Hepatic stellate cell (primary cell): ENCODE measurements at regions not wholly inside any gene's neighbourhood (a gene's known extent, or its start where the extent isn't known, plus 50 kb on each side); places are given as distances from the start of the nearest gene placed in this dataset.
A peak's percentile ranks its signal among the peaks of the same experiment; 100 is the strongest.
"Not testable (repeated sequence)": the region's sequence is repeated elsewhere in the genome, so short reads cannot be mapped to it uniquely, and the experiment has no call there.

ENCODE experiments used
- DNase-seq: peaks from one replicate; pipeline ENCODE4 v3.0.0; 2011; ENCODE audit warnings: low spot score

- no peak for DNase-seq
Observed at GRCh38 chr12:67042697-67043131, 226.4 kb upstream of the CAND1 start.

- no peak for DNase-seq
Observed at GRCh38 chr12:67043771-67044170, 225.4 kb upstream of the CAND1 start.

GRCh38 chr12:67045650-67046049, 223.5 kb upstream of the CAND1 start:
- no peak for DNase-seq

DNA sequence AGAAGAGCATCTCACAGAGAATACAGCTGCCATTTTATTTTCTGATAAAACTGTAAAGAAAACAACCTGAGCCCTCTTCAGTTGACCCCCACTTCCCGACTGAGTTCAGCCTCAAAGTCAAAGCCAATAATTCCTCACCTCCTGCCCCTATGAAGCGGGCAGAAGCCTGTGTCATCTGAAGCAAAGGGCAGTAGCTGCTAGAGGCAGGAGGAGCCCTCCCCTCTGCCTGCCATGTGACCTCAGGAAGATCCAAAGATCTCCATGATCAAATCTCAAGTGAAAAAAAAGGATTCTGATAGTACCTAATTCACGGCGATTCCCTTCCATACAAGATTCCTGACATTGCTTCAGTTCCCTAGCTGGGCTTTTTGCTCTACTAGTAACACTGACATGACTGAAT, 223.1 kb upstream of the CAND1 start:
- DNase-seq: no peak

GRCh38 chr12:67047634-67048033, 221.5 kb upstream of the CAND1 start:
- no peak for DNase-seq

- DNase-seq: no peak
Observed at GRCh38 chr12:67048371-67048770, 220.8 kb upstream of the CAND1 start.

DNA sequence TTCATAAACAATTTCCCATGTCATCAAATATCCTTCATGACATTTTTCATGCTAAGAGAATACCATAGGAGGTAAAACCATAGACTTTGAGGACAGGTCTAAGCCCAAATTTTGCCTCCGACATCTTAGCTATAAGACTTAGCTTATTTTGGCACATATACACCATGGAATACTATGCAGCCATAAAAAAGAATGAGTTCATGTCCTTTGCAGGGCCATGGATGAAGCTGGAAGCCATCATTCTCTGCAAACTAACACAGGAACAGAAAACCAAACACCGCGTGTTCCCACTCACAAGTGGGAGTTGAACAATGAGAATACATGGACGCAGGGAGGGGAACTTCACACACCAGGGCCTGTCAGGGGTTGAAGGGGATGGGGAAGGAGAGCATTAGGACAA, 220.0 kb upstream of the CAND1 start:
- not testable (repeated sequence) for DNase-seq

- DNase-seq: no peak
Observed at GRCh38 chr12:67052981-67053380, 216.2 kb upstream of the CAND1 start.

GRCh38 chr12:67056329-67056728, 212.8 kb upstream of the CAND1 start:
- DNase-seq: no peak

- no peak for DNase-seq
Observed at GRCh38 chr12:67057072-67057471, 212.1 kb upstream of the CAND1 start.

- DNase-seq: no peak
Observed at GRCh38 chr12:67062193-67062592, 207.0 kb upstream of the CAND1 start.

GRCh38 chr12:67067453-67068203, 201.5 kb upstream of the CAND1 start:
- no peak for DNase-seq

DNA sequence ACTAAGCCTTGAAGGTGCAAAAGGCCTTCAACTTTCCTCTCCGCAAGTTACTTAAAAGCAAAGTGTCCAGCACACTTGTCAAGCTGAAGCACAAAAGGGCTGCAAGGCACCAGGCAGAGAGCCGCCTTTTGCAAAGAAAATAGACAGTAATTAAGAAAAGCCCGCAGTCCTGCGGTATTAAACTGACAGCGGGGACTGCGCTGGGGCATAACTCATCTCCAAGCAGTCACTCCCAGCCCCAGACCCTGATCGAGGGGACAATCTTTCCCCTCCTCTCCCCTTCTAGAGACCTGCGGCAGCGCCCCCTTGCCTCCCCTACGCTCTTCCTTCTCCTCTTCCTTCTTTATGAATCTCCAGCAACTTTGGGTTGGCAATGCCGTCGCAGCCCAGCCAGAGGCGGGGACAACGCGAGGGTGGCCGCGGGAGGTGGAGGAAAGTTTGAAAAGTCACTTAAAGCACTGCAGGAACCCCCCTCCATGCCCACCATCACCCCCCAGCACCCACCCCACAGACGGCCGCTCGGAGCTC, 200.9 kb upstream of the CAND1 start:
- no peak for DNase-seq

GRCh38 chr12:67068761-67069450, 200.3 kb upstream of the CAND1 start:
- DNase-seq: peak; percentile 14

GRCh38 chr12:67069451-67070306, 199.5 kb upstream of the CAND1 start:
- peak; percentile 9 for DNase-seq

GRCh38 chr12:67070307-67070600, 198.9 kb upstream of the CAND1 start:
- DNase-seq: no peak

DNA sequence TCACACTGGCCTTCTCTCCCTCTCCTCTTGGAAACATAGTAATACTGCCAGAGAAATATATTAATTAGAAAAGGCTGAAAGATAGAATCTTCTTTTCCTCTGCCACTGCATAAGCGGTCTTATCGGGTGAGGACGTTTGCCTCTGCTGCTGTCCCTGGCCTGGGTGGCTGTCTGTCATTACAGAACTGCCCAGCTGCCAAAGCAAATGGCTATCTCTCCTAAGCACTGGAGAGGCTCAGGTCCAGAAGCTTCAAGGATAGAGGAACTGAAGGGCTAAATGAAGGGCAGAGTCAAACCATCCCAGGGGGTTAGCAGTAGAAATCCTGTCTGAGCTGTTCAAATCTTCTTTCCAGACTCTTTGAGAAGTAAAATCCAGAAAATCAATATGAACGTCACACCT, 198.6 kb upstream of the CAND1 start:
- no peak for DNase-seq

- DNase-seq: not testable (repeated sequence)
Observed at GRCh38 chr12:67072281-67072680, 196.9 kb upstream of the CAND1 start.

DNA sequence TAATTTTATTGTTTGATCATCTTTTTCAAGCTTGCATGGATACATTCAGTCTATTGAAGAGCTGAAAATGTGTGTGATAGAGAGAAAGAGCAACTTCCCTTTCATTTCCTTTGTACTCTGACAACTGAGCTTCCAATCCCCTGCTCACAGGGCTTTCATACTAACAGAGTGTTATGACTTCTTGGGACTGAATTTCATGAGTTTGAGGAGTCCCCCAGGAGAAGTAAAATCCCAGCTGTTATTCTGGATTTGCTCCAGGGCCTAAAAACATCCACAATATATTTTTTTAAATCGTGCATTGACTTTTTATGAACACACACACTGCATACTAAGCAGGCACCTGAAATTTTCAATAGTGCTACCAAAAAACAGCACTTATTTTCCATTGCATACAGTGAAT, 195.8 kb upstream of the CAND1 start:
- DNase-seq: no peak

GRCh38 chr12:67074072-67074471, 195.1 kb upstream of the CAND1 start:
- DNase-seq: no peak

GRCh38 chr12:67077617-67078016, 191.5 kb upstream of the CAND1 start:
- DNase-seq: no peak

DNA sequence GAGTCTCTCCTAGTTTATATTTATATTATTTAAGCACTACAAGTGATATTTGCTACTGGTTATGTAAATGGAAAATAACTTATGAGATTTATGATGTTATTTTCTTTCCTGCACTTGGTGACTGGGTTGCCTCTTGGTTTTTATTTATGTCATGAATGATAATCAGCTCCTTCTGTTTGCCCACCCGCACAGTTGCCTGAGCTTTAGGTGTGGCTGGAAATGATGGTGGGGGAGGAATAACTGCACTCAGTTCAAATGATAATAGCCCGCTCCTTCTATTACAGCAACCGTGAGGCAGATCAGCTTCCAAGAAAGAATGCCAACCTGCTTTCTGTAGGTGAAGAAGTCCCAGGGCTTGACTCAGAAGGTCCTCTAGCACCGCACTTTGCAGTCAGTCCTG, 190.2 kb upstream of the CAND1 start:
- DNase-seq: no peak

DNA sequence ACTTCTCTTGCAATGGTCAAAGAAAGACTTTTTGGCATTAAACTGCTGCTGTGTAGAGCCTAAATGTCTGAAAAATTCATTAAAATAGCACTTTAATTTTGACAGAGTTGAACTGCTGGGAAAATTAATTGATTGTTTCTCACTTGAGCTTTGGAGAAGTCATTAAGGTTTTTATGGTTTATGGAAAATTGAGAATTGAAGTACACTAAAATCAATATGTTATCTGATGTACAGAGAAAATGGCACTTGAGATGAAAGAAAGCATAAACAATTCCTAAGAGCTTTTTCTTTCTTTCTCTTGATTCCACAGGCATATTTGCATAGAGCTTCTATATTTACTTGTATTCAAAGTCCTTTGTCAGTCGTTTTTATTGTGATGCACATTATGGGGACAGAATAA, 188.5 kb upstream of the CAND1 start:
- no peak for DNase-seq
